HG03103 (cell line): ENCODE measurements at regions not wholly inside any gene's neighbourhood (a gene's known extent, or its start where the extent isn't known, plus 50 kb on each side); places are given as distances from the start of the nearest gene placed in this dataset.
"Not testable (repeated sequence)": the region's sequence is repeated elsewhere in the genome, so short reads cannot be mapped to it uniquely, and the experiment has no call there.

Experiments
- ATAC-seq: cut with Tn5 transposase; IDR thresholded peaks from one replicate; pipeline ENCODE4 v1.9.1; 2021; ENCODE audit warnings: low read depth; ENCODE audit not compliant: unreplicated experiment

DNA sequence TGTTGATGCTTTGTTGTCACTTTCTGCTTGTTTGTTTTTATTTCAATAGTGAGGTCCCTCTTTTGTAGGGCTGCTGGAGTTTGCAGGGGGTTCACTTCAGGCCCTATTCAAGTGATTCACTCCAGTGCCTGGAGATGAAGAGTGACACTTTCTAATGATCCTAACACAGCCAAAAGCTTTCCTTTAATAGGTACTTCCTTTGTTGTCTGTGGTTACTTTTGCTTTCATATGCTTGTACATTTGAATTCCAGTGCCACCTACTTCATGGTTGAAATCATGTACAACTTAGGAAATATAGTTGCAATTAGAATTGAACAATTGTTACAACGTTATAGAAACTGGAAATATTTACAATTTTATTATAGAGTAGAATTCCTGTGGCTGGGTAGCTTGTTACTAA, 466.8 kb upstream of the EPHA3 start:
- ATAC-seq, result no peak

DNA sequence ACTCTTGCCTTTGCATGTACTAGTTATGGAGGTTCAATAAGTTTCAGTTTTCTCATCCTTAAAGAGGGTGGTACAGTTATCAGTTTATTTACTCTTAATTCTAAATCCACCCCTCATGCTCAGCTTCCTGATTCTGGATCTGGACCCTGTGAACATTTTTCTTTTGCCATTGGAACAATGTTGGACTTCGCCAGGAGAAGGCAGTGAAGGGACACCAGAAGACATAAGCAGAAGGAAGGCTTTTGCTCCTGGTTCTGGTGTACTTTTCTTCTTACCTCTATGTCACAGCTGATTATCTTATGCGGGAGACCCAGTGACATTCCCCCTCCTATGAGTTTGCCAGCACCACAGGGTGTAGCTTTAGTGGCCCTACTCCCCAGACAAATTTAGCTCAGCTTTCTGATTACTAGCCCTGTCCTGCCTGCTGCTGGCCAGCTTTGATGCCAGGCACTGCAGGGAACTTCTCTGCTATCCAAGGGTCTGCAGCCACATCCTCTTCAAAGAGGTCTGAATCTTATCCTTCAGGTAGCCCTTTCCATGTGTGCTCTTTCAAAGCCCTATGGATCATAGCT, 466.3 kb upstream of the EPHA3 start:
- no peak for ATAC-seq

- ATAC-seq, result no peak
Observed at GRCh38 chr3:88657459-88657858, 450.0 kb upstream of the EPHA3 start.

- ATAC-seq, result no peak
Observed at GRCh38 chr3:88661433-88661824, 446.0 kb upstream of the EPHA3 start.

GRCh38 chr3:88668180-88668579, 439.2 kb upstream of the EPHA3 start:
- no peak for ATAC-seq

- no peak for ATAC-seq
Observed at GRCh38 chr3:88671573-88671972, 435.8 kb upstream of the EPHA3 start.

GRCh38 chr3:88677298-88677697, 430.1 kb upstream of the EPHA3 start:
- ATAC-seq, result no peak

GRCh38 chr3:88678747-88679146, 428.7 kb upstream of the EPHA3 start:
- no peak for ATAC-seq

GRCh38 chr3:88690287-88690686, 417.1 kb upstream of the EPHA3 start:
- no peak for ATAC-seq

GRCh38 chr3:88691081-88691480, 416.3 kb upstream of the EPHA3 start:
- no peak for ATAC-seq

DNA sequence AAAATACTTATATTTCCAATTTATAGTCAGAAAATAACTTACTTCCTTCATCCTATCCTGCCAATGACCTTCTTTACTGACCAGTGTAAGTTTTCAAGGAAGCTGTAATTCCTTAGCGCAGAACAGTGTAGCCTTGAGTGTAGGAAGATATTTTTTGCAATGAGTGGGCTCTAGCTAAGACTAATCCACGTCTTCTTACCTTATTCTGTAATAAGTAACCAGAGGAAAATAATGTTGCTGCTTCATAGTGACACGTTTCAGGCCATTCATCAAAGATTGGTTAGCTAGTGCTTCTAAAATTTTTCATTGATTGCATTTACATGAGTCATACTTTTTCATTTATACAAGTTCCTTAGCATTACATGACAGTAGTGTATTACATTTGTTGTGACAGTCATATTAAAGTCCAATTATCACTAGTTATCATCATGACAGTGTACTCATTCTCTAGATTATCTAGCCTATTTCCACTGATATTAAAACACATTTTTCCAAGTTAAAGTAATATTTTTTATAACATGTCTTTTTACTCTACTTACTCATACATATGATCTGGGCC, 403.8 kb upstream of the EPHA3 start:
- no peak for ATAC-seq

DNA sequence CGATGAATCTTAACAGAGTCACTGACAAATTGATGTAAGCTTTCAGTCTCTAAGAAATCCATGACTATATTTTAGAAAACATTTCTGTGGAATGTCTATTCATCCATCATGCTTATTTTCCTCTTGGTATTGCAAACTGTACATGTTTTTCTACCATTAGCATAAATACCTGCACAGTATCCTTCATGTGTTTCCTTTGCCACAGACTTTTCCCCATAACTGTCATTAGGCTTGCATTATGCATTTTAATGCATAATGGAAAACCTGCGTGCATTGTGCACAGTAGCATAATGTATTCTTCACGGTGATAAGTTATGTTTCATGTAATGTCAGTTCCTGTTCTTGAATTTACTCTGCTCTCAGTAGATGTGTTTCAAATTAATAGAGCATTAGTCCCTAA, 403.1 kb upstream of the EPHA3 start:
- no peak for ATAC-seq

DNA sequence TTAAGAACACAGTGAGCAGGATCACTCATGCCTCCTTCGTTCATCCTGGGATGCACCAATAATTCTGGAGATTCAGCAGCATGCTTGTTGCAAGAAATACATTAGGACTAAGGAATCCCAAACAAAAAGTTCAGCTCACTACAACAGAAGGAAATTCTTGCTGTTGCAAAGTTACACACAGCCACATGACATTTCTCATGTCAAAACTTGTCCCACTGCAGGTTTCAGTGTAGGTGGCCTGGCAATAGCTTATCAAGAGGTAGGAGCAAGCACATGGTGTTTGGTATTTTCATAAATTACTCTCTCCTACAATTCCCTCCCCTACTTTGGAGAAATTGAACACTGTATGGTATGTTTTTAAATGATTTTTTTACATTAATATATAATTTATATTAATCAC, 399.6 kb upstream of the EPHA3 start:
- no peak for ATAC-seq

GRCh38 chr3:88712552-88712951, 394.9 kb upstream of the EPHA3 start:
- ATAC-seq, result no peak

DNA sequence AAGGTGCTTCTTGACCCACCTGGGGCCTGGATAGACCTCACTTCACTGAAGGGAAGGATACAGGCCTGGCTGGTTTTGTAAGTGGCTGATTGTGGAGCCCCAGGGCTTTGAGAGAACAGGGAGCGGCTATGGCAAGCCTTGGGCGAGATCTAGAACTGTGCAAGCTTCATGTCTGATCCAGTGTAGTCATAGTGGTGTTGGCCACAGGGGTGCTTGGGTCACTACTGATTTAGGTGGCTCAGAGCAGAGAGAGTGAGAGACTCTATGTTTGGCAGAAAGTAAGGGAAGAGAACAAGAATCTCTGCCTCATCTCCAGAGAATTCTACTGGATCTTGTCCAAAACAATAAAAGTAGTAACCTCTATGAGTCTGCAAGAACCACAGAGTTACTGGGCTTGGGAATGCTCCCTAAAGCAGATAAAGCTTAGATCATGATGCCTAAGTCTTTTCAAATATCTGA, 394.2 kb upstream of the EPHA3 start:
- ATAC-seq, result no peak

GRCh38 chr3:88725440-88726165, 381.8 kb upstream of the EPHA3 start:
- no peak for ATAC-seq

- ATAC-seq, result no peak
Observed at GRCh38 chr3:88732186-88732585, 375.2 kb upstream of the EPHA3 start.

GRCh38 chr3:88742106-88742505, 365.3 kb upstream of the EPHA3 start:
- ATAC-seq, result no peak

DNA sequence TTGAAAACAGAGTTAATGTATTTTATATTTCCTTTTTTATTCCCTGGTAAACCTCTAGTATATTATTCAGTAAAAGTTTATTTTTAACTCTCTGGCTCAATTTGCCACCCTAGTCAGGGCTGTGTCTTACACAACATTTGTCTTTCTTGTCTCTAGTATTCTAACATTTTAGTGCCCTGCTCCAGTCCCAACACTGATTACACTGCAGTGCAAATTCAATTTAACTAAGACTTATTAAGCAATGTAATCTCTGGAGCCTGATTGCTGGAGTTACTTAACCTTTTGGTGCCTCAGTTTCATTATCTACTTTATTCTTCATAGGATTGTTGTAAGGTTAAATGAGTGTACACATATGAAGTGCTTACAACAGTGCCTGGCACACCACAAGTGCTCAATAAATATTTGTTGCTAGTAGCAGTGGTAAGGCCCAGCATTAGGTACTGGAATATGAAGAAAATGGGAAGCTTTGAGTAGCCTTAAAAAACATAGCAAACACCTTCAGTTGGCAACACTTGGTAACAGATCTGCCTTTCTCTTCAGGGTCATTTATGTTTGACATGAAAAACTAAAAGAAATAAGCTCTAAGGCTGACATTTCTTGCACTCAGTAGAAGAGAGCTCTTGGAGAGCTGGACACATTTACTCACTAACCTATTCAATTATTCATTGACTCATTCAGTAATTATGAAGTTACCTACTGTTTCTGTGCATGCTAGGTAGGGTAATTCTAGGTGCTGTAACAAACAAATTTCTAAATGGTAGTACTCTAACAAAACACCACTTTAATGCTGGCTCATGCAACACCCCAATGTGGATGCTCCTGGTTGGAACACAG, 364.5 kb upstream of the EPHA3 start:
- no peak for ATAC-seq

GRCh38 chr3:88744896-88745295, 362.5 kb upstream of the EPHA3 start:
- ATAC-seq, result no peak

GRCh38 chr3:88747145-88747544, 360.3 kb upstream of the EPHA3 start:
- not testable (repeated sequence) for ATAC-seq
